GM21825 (cell line): ENCODE measurements at regions not wholly inside any gene's neighbourhood (a gene's known extent, or its start where the extent isn't known, plus 50 kb on each side); places are given as distances from the start of the nearest gene placed in this dataset.

Source experiments
- ATAC-seq: cut with Tn5 transposase; IDR thresholded peaks from one replicate; pipeline ENCODE4 v1.9.1; 2021; ENCODE audit warnings: mild to moderate bottlenecking, moderate library complexity; ENCODE audit not compliant: unreplicated experiment

DNA sequence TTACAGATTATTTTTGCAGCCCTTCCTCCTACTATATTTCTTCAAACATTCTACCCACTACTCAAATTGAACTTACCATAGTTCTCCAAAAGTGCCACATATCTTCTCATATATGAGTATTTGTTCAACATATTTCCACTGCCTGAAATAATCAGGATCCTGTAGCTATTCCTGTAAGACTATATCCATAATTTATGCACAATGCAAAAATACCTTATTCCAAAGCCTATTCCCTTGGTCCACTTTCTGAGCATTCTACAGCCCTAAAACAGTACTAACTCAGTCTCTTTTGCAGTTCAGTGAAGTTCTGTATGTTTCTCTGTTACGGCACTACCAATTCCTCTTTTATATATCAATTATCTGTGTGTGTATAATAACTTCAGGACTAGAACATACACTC, 1283.7 kb upstream of the ADGRL2 start:
- no peak for ATAC-seq

DNA sequence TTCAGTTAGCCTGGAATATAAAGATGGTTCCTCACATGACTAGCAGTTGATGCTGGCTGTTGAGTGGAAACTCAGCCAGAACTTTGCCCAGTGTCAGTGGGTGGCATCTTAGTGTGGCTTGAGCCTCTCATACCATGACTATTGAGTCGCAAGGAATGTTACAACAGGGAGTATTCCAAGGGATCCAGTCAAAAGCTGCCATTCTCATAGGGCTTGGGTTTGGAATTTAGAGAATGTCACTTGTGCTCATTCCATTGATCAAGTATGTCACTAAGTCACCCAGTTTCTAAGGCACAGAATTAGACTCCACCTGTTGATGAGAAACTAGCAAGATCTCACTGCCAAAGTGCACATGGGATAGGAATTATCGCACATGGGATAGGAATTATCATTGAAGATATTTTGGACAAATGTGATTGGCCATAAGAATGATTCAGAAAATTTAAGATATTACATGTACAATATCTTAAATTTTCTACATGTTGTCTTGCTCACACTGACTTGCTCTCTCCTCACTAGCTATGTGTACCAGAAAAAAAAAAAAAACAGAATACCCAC, 1290.7 kb upstream of the ADGRL2 start:
- no peak for ATAC-seq

DNA sequence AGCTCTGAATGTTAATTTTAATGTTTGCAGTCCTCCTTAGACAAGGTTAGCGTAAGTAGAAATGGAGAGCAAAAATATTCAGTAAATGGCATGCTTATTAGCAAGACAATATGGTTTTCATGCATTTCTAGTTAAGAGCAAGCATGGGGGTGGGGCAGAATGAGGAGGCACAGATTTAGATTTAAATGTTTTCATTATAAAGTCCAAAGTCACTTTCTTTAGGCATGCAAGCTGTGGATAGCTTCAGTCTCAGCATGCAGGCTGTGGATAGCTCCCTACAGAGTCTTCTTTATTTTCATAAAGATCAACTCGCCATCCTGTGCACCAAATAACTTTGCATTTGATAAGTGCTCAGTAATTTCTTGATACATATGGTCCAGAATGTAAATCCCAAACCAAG, 1294.5 kb upstream of the ADGRL2 start:
- no peak for ATAC-seq

DNA sequence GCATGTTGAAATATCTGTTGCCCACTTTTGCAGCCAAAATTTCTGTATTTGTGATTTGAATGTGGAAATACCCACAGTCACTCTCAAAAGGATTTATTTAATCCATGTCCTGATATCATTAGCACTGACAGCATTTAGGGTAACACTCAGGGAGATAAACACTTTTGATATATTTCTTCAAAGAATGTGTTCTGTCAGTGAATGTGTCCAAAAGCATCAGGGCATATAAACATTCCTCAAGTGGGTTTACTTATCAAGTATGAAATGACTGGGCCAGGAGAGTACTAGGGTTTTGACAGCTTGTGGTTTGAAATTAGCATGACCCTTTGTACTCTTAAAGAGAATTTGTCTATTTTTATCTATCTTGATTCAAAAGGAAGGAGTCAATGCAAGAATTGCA, 1302.1 kb upstream of the ADGRL2 start:
- no peak for ATAC-seq

DNA sequence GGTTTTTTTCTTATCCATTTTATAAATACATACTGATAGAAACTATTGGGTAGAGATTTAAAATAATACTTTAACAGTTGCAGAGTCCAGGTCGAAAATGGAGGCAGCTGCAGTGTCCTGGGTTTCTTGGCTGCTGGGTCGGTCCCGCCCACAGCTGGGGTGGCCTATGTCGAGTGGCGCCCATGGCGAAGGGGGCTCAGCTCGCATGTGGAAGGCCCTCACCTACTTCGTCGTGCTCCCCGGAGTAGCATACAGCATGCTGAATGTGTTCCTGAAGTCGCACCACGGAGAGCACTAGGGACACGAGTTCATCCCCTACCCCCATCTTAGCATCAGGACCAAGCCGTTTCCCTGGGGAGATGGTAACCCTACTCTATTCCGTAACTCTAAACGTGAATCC, 1304.9 kb upstream of the ADGRL2 start:
- no peak for ATAC-seq

DNA sequence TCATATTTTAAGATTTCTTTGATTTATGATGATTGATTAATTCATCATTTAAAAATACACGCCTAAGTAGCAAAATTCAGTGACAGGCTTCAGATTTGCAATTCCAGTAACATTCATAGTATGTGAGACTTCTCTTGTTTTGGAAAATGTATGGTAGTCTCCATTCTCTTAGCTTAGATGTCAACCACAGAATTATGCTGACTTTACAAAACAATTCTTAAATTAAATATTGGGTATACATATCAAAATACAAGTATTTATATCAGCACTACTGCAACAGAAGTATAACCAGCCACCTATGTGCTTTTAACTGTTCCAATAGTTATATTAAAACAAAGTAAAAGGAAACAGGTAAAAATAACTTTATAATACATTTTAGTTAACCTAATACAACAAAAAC, 1328.6 kb upstream of the ADGRL2 start:
- no peak for ATAC-seq

DNA sequence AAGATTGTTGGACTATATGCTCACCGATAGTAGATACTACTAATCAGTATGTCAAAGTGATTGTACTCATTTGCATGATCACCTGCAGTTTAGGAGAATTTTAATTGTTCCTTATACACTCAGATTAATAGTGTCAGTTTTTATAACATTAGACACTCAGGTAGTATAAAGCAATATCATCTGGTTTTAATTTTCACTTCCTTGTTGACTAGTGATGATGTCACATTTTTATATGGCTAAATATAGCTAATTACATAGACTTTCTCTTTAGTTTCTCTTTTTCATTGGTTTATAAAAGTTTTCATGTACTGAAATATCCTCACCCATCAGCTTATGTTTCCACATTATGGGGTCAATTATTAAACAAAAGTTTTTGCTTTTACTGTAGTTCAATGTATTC, 1332.4 kb upstream of the ADGRL2 start:
- no peak for ATAC-seq

DNA sequence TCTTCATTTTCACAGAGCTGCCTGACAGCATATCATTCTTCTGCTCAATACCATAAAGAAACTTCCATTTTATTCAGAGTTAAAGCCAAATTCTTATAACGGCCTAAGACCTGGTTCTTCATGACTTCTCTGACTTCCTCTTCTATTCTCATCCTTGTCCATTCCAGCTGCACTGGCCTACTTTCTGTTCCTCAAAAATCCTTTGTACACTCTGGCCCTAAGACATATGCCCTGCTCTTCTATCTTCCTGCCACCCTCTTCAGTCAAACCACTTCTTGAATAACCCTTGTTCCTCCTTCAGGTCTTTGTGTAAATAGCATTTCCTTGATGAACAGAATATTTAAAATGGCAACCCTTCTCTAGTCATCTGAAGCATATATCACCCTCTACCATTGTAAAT, 1338.7 kb upstream of the ADGRL2 start:
- no peak for ATAC-seq

DNA sequence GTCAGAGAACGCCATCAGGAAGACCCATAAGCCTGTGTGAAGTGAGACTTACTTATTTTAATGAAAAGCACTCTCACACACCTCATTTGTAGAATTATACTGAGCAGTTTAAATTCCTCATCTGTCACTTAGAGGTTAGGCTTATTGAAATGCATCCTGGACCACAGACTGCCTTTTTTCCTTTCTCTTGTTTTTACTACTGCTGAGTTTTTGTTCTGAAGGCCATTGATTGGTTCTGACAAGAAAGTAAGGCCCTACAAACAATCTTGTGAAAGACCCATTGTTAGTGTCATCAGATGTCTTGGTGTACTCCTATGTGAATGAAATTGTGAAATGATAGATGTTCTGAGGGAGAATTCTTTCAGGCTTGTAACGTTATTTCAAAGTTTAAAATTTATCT, 1343.3 kb upstream of the ADGRL2 start:
- ATAC-seq = no peak

DNA sequence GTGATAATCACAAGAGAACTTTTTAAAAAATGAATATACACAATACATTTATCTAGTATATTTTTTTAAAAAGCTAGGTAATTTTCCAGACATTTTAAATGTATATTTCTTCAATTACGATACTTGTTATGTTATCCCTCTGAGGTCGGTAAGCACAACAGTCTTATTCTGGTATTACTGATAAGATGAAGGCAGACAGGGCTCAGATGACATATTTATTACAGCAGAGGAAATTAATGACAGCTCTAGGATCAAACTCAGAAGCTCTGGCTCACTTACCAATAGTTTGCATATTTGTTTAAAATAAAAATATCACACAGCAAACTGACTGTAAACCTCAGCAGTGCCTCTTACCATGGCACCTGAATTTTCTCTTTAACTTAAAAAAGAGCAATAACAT, 1347.0 kb upstream of the ADGRL2 start:
- ATAC-seq = no peak

DNA sequence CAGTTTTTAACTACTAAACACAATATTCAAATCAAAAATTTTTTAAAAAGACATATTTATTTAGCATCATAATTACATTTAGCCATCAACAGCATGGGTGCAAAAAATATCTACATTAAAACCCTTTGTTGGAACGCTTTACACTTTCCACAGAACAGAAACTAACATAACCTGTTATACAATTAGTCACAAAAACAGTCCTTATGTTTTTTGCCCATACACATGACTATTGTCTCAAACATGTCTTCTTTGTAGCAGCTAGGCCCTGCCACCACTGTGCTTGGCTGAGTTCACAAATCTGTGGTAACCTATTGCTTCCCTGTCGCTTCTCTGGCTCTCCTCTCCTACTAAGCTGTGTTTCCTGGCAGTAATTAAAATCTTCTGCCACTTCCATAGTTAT, 1350.0 kb upstream of the ADGRL2 start:
- no peak for ATAC-seq

DNA sequence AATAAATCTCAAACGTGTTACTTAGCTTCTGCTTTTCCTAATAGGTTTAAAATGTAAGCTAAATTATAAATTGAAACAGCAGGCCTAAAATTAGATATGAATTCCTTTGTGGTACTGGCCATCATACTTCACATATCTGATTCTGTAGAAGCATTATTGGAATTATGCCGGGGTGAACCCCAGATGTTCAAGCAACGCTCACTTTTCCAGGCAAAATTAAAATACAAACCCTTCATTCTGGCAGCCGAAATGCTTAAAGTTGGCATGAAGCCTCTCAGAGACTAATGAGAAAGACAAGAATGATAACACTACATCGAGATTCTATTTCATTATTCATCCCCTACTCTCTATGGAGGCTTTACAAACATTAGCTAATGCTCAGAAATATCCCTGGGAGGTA, 1352.7 kb upstream of the ADGRL2 start:
- no peak for ATAC-seq

DNA sequence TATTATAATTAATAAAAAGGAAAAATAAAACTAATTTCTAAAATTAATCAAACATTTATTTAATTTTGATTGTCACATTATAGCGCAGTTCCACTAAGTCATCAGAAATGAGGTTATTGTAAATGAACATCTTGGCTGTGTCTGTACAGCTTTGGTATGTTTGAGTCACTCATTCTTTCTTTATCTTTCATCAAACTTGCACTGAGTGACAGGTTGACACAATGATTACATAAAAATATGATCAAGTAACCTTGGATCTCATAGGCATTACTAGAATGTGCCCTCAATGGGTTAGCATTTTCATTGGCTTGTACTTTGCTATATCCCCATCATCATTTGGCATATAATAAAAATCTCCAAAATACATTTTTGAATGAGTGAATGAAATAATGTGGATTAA, 1353.2 kb upstream of the ADGRL2 start:
- no peak for ATAC-seq

DNA sequence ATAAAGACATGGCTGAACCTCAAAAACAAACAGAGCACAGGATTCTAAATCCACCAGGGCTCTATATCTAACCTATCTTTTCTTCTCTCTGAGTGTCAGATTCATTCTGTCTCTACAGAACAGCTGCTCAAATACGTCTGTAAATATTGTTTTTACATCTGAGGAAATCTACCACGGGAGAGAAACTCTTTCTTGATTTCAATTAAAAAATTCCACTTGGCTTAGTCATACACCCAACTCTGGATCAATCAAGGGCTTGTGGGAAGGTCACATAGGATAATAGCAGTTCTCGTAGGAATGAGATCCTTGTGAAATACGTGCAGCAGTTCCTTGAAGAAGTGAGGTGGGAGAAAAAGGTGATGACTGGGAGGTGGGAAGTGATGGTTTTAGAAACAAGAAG, 1355.7 kb upstream of the ADGRL2 start:
- no peak for ATAC-seq

DNA sequence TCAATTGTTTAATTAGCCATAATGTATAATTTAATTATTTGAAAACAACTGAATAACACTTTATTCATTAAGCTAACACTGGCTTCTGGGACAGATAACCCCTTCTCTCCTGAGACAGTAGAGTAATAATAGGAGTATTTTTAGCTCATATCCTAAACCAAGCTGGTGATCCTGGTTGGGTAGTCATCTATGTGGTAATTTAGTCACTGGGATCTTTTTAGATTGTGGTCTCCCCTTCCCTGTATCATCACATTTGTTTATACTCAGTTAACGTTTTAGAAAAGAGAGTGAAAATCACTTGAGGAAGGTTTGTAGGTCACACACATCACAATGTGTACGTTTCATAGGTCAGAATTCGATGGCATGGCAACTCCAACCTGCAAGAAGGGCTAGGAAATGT, 1356.6 kb upstream of the ADGRL2 start:
- no peak for ATAC-seq

DNA sequence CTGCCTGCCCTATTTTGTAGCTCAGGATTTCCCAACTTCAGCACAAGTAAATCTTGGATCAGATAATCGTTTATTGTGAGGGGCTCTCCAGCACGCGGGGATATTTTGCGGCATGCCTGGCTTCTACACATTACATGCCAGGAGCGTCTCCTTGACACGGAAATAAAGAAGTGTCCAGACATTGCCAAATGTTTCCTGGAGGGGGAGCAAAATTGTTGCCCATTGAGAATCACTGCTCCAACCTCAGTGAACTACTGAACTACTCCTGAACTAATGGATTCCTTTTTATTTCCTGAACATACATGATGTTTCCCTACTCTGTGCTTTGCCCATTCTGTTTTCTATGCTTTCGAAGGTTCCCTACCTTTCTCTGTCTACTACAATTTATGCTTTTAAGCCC, 1359.1 kb upstream of the ADGRL2 start:
- ATAC-seq = no peak

DNA sequence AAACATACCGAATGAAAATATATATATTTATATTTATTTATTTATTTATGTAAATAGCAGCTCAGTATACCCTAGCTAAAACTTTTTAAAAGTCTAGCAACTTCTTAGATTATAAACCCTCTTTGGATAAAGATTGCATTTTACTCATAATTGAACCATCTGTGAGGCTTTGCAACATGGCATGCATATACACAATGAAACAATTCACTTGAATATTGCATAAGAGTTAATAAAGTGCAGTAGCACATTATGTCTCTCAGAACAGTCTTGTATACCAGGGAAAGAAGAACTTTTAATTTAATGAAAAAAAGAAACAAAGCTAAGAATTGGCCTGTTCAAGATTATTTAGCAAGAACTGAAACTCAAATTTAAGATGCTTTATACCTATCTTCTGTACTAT, 1363.9 kb upstream of the ADGRL2 start:
- ATAC-seq = no peak

DNA sequence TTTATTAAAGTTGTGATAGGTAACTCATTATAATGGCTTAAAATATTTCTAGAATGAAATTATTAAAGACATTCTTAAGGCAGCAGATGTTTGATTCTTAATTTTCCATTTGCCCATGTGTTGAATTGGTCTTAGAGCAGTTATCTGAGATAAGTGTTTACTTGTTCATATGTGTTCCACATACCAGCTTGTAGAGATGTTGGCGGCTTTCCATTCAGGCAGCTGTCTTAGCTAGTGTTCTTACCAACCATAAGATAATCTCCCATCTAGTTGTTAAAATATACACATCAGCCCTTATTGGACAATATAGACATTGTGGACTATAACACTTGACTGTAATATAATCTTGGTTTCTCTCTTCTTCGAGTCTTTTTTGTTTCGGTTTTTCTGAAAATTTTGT, 1372.9 kb upstream of the ADGRL2 start:
- no peak for ATAC-seq

DNA sequence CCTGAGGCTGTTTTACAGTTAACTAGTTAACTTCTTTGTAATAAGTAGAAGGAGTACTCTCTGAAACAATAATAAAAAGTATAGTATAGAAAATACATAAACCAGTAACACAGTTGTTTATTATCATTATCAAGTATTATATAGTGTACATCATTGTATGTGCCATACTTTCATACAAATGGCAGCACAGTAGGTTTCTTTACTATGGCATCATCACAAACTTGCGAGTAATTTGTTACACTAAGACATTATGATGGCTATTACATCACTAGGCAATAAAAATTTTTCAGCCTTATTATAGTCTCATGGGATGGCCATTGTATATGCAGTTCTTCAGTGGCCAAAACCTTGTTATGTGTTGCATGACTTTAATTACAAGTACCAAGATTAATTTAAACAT, 1376.5 kb upstream of the ADGRL2 start:
- no peak for ATAC-seq

DNA sequence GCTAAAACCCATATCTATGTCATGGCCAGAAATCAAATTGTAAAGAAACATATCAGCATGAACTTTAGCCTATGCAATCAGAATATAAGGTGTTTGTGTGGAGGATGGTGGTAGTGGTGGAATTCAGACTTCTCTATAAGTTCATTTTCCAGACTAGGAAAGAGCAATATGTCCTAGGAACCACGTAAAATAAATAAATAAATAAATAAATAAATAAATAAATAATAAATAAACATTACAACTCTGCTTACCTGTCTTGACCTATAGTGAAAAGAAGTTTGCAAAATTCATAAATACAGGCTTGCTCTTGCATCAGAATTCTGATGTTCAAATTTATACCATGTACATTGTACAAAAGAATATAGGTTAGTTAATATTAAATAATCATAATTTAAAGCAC, 1382.6 kb upstream of the ADGRL2 start:
- ATAC-seq = no peak

DNA sequence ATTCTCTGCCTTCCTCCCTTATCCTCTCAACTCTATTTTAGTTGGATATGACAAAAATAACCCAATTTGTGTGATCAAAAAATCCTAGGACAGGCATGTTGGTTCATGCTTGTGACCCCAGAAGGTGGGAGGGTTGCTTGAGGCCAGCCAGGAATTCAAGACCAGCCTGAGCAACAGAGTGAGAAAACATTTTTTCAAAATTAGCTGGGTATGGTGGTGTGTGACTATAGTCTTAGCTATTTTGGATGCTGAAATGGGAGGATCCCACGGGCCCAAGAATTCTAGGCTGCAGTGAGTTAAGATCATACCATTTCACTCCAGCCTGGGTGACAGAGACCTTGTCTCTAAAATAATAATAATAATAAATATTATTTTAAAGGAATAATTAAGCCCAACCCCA, 1383.1 kb upstream of the ADGRL2 start:
- no peak for ATAC-seq

DNA sequence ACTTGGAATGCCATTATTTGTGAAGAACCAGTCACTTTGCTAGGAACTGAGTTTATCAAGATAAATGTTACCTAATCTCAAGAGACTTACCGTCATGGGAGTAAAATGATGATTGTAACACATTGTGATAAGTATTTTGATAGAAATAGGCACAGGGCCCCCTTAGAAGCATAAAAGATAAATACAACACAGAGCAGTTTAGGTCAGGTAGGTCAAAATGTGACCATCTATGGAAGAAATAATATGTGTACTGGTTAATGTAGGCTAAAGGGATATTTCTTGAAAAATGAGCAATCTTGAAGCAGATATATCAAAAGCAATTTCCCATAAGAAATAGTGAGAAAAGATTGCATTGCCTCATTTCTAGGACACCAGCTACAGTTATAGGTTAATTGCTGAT, 1386.8 kb upstream of the ADGRL2 start:
- no peak for ATAC-seq

DNA sequence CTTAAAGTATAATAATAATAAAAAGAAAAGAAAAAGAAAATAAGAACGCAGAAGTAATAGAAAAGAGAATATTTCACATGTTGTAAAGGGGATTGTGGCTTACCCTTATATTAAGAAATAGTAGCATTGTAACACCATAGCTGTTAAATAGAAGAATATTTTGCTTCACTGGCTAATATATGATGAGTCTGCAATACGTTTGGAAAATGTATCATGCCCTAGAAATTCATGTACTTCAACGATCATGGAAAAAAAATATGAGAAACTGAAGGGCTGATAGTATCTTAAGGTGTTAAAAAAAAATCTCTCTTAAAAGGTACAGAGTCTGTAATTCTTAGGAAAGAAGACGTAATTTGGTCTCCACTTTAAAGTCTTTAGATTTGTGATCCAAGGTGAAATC, 1390.5 kb upstream of the ADGRL2 start:
- no peak for ATAC-seq

DNA sequence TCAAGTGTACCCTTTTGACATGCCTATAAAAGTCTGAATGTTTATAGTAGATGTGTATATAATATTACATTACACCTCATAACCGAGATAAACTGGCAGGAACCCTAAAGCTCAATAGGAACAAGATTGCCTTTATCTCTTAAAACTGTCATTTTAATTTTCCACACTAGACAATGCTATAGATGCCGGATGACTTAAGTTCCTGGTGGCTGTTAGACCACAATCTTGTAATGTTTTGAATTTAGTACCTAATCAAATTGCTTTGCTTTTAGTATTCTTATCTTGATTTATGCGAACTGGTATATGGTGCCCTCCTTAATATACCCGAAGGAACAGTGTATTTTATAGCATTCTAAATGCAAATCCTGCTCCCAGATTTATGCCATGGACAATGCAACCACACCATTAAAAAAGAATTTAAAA, 1397.0 kb upstream of the ADGRL4 start:
- ATAC-seq = no peak
